HUES64 (cell line): ENCODE measurements at regions not wholly inside any gene's neighbourhood (a gene's known extent, or its start where the extent isn't known, plus 50 kb on each side); places are given as distances from the start of the nearest gene placed in this dataset.

Source experiments
- H3K27ac ChIP-seq: 2 replicates; pipeline ENCODE4 v1.7.0; 2013; ENCODE audit warnings: low read depth, low read length, inconsistent platforms
- H3K27me3 ChIP-seq: 2 replicates; pipeline ENCODE4 v1.6.1; 2013; ENCODE audit warnings: mild to moderate bottlenecking, low read length; ENCODE audit not compliant: insufficient read depth
- H3K36me3 ChIP-seq: 2 replicates; pipeline ENCODE4 v1.6.1; 2013; ENCODE audit warnings: mild to moderate bottlenecking, low read length; ENCODE audit not compliant: insufficient read depth
- H3K4me1 ChIP-seq: 2 replicates; pipeline ENCODE4 v1.6.1; 2013; ENCODE audit warnings: mild to moderate bottlenecking, low read length, moderate library complexity; ENCODE audit not compliant: insufficient read depth
- H3K4me3 ChIP-seq: 2 replicates; pipeline ENCODE4 v1.5.1; 2013; ENCODE audit warnings: mild to moderate bottlenecking, low read length, moderate library complexity
- H3K9ac ChIP-seq: 2 replicates; pipeline ENCODE4 v1.6.1; 2013; ENCODE audit warnings: mild to moderate bottlenecking, low read depth, low read length
- H3K9me3 ChIP-seq: 2 replicates; pipeline ENCODE4 v1.6.1; 2013; ENCODE audit warnings: low read depth, low read length; ENCODE audit not compliant: insufficient read depth
- WGBS: fragments of 150-250, 120-280 bp; methylation state at CpG from one replicate; pipeline ENCODE4 v1.1.7; 2013; ENCODE audit warnings: missing lambda C conversion rate; 5-methylcytosine and 5-hydroxymethylcytosine counted together

DNA sequence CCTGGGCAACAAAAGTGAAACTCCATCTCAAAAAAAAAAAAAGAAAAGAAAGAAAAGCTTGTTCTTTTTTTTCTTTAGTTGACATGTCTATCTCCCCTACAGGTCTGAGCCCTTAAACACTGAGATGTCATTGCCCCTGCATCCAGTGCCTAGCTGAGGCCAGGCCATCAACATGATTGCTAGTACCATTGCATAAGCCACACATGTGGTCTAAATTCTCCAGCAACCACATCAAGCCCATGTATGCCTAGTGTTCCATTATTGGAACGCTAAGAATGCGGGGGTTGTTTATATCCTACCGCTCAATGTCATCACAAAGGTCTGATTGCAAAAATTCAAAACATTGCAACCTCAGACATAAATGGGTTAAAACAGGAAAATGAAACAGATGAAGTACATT lies 62.7 kb downstream of the NPTX2 start:
- Histone ChIP-seq H3K9ac (no peak overlapping the region), H3K27me3 (no peaks in the 10 kb centered on the region), H3K27ac (no peak overlapping the region), H3K4me3 (no peak overlapping the region), H3K4me1 (no peaks in the 10 kb centered on the region), H3K9me3 (no peaks in the 10 kb centered on the region), H3K36me3 (no peaks in the 10 kb centered on the region)
- WGBS, result 97% methylated on average over 3 of the region's 3 CpGs

DNA sequence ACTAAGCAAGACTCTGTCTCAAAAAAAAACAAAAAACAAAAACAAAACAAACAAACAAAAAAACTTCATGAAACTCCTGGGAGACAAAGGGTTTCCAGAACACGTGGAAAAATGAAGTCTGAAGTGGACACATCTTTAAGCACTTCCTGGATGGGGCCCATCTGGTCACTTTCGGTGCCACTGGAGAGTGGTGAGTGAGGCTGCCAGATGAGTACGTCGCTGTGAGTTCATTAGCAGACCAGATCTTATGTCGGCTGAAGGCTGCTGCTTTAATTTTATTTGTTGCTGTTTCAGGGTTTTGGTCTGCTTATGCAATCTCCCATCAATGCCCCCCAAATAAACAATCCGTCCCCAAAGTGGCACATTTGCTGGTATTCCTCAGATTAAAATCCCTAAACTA lies 64.4 kb downstream of the NPTX2 start:
- no peak overlapping the region for H3K9ac ChIP-seq
- no peaks in the 10 kb centered on the region for H3K4me1 ChIP-seq
- no peaks in the 10 kb centered on the region for H3K9me3 ChIP-seq
- no peak overlapping the region for H3K27ac ChIP-seq
- no peaks in the 10 kb centered on the region for H3K36me3 ChIP-seq
- no peak overlapping the region for H3K4me3 ChIP-seq
- H3K27me3 ChIP-seq, result no peaks in the 10 kb centered on the region
- 89% methylated on average over 6 of the region's 6 CpGs for WGBS

- 90% methylated on average over 15 of the region's 15 CpGs for WGBS
- no peak overlapping the region for H3K27ac ChIP-seq
- H3K4me1 ChIP-seq, result no peaks in the 10 kb centered on the region
- no peak overlapping the region for H3K4me3 ChIP-seq
- no peaks in the 10 kb centered on the region for H3K27me3 ChIP-seq
- H3K36me3 ChIP-seq, result no peaks in the 10 kb centered on the region
- no peak overlapping the region for H3K9ac ChIP-seq
- no peaks in the 10 kb centered on the region for H3K9me3 ChIP-seq
Observed at GRCh38 chr7:98681951-98682350, 64.9 kb downstream of the NPTX2 start.

- no peaks in the 10 kb centered on the region for H3K9me3 ChIP-seq
- no peaks in the 10 kb centered on the region for H3K4me1 ChIP-seq
- H3K27ac ChIP-seq, result no peak overlapping the region
- WGBS, result 84% methylated on average over 2 of the region's 2 CpGs
- no peaks in the 10 kb centered on the region for H3K27me3 ChIP-seq
- H3K4me3 ChIP-seq, result no peak overlapping the region
- H3K9ac ChIP-seq, result no peak overlapping the region
- H3K36me3 ChIP-seq, result no peaks in the 10 kb centered on the region
Observed at GRCh38 chr7:98683514-98683913, 66.4 kb downstream of the NPTX2 start.

- H3K9ac ChIP-seq, result no peak overlapping the region
- H3K27me3 ChIP-seq, result no peaks in the 10 kb centered on the region
- H3K9me3 ChIP-seq, result no peaks in the 10 kb centered on the region
- 83% methylated on average over 8 of the region's 8 CpGs for WGBS
- H3K27ac ChIP-seq, result no peak overlapping the region
- H3K36me3 ChIP-seq, result no peaks in the 10 kb centered on the region
- H3K4me3 ChIP-seq, result no peak overlapping the region
- H3K4me1 ChIP-seq, result no peaks in the 10 kb centered on the region
Observed at GRCh38 chr7:98685541-98685940, 68.5 kb downstream of the NPTX2 start.

- Histone ChIP-seq H3K4me3 (no peak overlapping the region), H3K9ac (no peak overlapping the region), H3K27ac (no peak overlapping the region), H3K4me1 (no peaks in the 10 kb centered on the region), H3K36me3 (no peaks in the 10 kb centered on the region), H3K9me3 (no peaks in the 10 kb centered on the region), H3K27me3 (no peaks in the 10 kb centered on the region)
- 63% methylated on average over 4 of the region's 4 CpGs for WGBS
Observed at GRCh38 chr7:98686466-98687080, 69.5 kb downstream of the NPTX2 start.

GRCh38 chr7:98687111-98687751 lies 70.1 kb downstream of the NPTX2 start:
- H3K4me1 ChIP-seq, result no peaks in the 10 kb centered on the region
- no peaks in the 10 kb centered on the region for H3K27me3 ChIP-seq
- no peak overlapping the region for H3K27ac ChIP-seq
- no peak overlapping the region for H3K4me3 ChIP-seq
- H3K36me3 ChIP-seq, result no peaks in the 10 kb centered on the region
- no peaks in the 10 kb centered on the region for H3K9me3 ChIP-seq
- H3K9ac ChIP-seq, result no peak overlapping the region
- 84% methylated on average over 12 of the region's 12 CpGs for WGBS

DNA sequence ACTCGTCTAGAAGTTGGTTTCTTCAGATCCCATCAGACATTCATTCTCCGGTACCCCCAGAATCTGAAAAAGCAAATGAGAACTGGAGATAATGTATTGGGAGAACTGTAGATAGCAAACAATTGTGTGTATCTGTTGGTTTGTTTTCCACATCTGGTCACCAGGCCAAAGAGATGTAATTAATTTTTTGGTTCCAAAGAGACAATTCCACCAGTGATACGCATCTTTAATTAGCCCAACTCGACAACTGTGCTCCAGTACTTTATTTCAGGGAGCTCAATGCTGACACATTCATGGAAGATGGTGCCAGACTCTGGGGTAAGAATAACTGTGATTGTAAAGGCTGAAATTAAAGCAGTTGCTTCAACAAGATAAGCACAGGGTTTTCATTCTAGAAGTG lies 74.5 kb downstream of the NPTX2 start:
- H3K4me3 ChIP-seq, result no peak overlapping the region
- no peaks in the 10 kb centered on the region for H3K4me1 ChIP-seq
- H3K9me3 ChIP-seq, result peaks cover 14% of the 10 kb centered on the region
- no peaks in the 10 kb centered on the region for H3K27me3 ChIP-seq
- H3K9ac ChIP-seq, result no peak overlapping the region
- H3K36me3 ChIP-seq, result no peaks in the 10 kb centered on the region
- 91% methylated on average over 4 of the region's 4 CpGs for WGBS
- no peak overlapping the region for H3K27ac ChIP-seq

DNA sequence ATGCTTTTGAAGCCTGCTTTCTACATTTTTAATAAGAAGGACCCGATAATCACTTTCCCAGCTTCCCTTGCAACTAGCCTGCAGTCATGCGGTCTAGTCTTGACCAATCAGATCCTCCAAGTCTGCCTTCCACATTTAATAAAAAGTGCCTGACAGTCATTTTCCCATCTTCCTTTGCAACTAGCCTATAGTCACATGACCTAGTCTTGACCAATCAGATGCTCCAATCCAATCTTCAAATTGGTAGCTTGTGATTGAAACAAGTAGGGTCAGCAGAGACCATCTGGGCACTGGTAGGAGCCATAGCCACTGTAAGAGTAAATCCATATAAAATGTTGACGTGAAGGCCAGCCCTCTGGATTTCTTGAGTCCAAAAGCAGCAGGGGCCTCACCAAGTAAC lies 80.0 kb downstream of the NPTX2 start:
- H3K27ac ChIP-seq, result no peak overlapping the region
- 82% methylated on average over 3 of the region's 3 CpGs for WGBS
- H3K9me3 ChIP-seq, result peaks cover 21% of the 10 kb centered on the region
- H3K27me3 ChIP-seq, result no peaks in the 10 kb centered on the region
- H3K36me3 ChIP-seq, result no peaks in the 10 kb centered on the region
- H3K9ac ChIP-seq, result no peak overlapping the region
- no peaks in the 10 kb centered on the region for H3K4me1 ChIP-seq
- H3K4me3 ChIP-seq, result no peak overlapping the region

GRCh38 chr7:98697485-98698240 lies 80.6 kb downstream of the NPTX2 start:
- H3K36me3 ChIP-seq, result no peaks in the 10 kb centered on the region
- H3K4me3 ChIP-seq, result no peak overlapping the region
- H3K4me1 ChIP-seq, result no peaks in the 10 kb centered on the region
- no peaks in the 10 kb centered on the region for H3K27me3 ChIP-seq
- no peak overlapping the region for H3K27ac ChIP-seq
- no peak overlapping the region for H3K9ac ChIP-seq
- peaks cover 21% of the 10 kb centered on the region for H3K9me3 ChIP-seq
- WGBS, result 93% methylated on average over 9 of the region's 9 CpGs

DNA sequence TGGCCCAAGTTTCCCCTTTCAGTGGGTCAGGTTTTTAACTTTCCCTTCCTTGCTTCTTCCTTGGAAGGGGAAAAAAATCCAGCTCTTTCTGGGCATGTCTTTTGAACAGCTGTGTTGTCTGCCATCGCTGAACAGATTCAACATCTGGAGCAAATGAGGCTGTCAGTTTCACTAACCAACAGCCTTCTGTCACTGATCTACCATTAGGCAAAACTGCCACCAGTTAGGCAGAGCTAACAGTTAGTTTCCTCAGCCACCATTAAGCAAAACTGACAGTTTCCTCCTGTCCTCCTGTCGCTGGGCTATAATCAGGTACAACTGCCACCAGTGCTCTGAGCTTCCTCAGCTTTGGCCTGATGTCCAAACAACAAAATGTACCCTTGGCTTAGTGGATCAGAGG lies 81.9 kb downstream of the NPTX2 start:
- Histone ChIP-seq H3K4me1 (no peaks in the 10 kb centered on the region), H3K36me3 (no peaks in the 10 kb centered on the region), H3K9me3 (peaks cover 11% of the 10 kb centered on the region), H3K9ac (no peak overlapping the region), H3K27ac (no peak overlapping the region), H3K27me3 (no peaks in the 10 kb centered on the region), H3K4me3 (no peak overlapping the region)
- 93% methylated on average over 2 of the region's 2 CpGs for WGBS
